ENCODE measurements at regions not wholly inside any gene's neighbourhood (a gene's known extent, or its start where the extent isn't known, plus 50 kb on each side); places are given as distances from the start of the nearest gene placed in this dataset.

DNA sequence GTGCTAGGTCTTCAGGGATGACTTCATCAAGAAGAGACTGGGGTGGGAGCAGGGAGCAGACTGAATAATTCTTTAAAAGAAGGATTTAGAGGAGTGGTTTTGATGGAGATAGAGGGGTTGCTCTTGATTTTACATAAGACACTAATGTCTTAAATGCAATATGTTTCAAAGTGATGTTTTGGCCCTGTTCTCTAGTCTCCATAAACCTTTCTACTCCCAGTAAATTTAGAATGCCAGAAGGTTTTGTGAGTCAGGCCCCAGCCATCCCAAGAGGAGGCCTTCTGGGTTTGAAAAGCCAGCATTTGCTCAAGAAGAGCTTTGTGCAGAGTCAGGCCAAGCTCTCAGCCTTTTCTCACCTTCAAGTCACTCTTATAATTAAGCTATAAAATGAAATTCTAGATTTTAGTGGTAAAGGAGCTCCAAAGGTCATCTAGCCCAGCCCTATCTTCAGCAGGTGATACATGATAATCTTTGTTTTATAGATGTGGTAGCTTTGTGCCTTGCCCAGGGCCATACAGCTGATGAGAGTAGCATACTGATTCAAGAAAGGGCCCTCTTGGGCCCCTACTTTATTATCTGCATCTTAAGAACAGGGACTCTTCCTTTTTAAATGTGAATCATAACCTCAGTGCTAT is 122.8 kb upstream of the MTNR1B start:
- CTCF ChIA-PET (ENCODE audit: low intra/inter-chr PET ratio) = no interaction called here
- no peak overlapping the region for H3K27ac ChIP-seq (ENCODE audit: extremely low read depth, low read depth, low read length)
- no peak overlapping the region for H3K4me3 ChIP-seq
- no peak for ATAC-seq
- no TSS peak for BruUV-seq (replicated peaks)
- in situ Hi-C loops (cut with MboI) = no loop called here
- no peaks in the 10 kb centered on the region for H3K79me2 ChIP-seq (ENCODE audit: control insufficient read depth, insufficient read depth, low read length)
- no peak for TF ChIP-seq ZNF274 (IDR thresholded peaks at IDR 0.05; ENCODE audit: borderline replicate concordance, low read depth, low read length)
- no peak for TF ChIP-seq ZNF232 (CRISPR knock-in tag; IDR thresholded peaks at IDR 0.05)
- TF ChIP-seq L3MBTL2 (IDR thresholded peaks at IDR 0.05) = no peak
- TF ChIP-seq FOXJ2 (tag; IDR thresholded peaks at IDR 0.05) = no peak
- no peak for TF ChIP-seq ZNF778 (CRISPR knock-in tag; IDR thresholded peaks at IDR 0.05)
- TF ChIP-seq, protein P1, sequence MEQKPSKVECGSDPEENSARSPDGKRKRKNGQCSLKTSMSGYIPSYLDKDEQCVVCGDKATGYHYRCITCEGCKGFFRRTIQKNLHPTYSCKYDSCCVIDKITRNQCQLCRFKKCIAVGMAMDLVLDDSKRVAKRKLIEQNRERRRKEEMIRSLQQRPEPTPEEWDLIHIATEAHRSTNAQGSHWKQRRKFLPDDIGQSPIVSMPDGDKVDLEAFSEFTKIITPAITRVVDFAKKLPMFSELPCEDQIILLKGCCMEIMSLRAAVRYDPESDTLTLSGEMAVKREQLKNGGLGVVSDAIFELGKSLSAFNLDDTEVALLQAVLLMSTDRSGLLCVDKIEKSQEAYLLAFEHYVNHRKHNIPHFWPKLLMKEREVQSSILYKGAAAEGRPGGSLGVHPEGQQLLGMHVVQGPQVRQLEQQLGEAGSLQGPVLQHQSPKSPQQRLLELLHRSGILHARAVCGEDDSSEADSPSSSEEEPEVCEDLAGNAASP (IDR thresholded peaks at IDR 0.05) = no peak
- TF ChIP-seq ELF1 (tag; IDR thresholded peaks at IDR 0.05) = no peak
- no peak for TF ChIP-seq HDAC8 (tag; IDR thresholded peaks at IDR 0.05)
- TF ChIP-seq, protein P2, sequence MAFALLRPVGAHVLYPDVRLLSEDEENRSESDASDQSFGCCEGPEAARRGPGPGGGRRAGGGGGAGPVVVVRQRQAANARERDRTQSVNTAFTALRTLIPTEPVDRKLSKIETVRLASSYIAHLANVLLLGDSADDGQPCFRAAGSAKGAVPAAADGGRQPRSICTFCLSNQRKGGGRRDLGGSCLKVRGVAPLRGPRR (CRISPR knock-in tag; IDR thresholded peaks at IDR 0.05) = no peak
- TF ChIP-seq POU5F1 (IDR thresholded peaks at IDR 0.05; ENCODE audit: borderline replicate concordance, low read depth, low read length, partially characterized antibody) = no peak
- TF ChIP-seq, protein P3, sequence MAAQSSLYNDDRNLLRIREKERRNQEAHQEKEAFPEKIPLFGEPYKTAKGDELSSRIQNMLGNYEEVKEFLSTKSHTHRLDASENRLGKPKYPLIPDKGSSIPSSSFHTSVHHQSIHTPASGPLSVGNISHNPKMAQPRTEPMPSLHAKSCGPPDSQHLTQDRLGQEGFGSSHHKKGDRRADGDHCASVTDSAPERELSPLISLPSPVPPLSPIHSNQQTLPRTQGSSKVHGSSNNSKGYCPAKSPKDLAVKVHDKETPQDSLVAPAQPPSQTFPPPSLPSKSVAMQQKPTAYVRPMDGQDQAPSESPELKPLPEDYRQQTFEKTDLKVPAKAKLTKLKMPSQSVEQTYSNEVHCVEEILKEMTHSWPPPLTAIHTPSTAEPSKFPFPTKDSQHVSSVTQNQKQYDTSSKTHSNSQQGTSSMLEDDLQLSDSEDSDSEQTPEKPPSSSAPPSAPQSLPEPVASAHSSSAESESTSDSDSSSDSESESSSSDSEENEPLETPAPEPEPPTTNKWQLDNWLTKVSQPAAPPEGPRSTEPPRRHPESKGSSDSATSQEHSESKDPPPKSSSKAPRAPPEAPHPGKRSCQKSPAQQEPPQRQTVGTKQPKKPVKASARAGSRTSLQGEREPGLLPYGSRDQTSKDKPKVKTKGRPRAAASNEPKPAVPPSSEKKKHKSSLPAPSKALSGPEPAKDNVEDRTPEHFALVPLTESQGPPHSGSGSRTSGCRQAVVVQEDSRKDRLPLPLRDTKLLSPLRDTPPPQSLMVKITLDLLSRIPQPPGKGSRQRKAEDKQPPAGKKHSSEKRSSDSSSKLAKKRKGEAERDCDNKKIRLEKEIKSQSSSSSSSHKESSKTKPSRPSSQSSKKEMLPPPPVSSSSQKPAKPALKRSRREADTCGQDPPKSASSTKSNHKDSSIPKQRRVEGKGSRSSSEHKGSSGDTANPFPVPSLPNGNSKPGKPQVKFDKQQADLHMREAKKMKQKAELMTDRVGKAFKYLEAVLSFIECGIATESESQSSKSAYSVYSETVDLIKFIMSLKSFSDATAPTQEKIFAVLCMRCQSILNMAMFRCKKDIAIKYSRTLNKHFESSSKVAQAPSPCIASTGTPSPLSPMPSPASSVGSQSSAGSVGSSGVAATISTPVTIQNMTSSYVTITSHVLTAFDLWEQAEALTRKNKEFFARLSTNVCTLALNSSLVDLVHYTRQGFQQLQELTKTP (IDR thresholded peaks at IDR 0.05; ENCODE audit: low read depth in 1 of 2, partially characterized antibody in 2 of 2) = no peak
- H3K9ac ChIP-seq (ENCODE audit: insufficient read depth in 1 of 2, low read depth in 2 of 2, low read length in 2 of 2) = no peak overlapping the region
- 0 out of 5 replicates have a peak, but pooled peaks cover 0 to 5% of the 10 kb centered on the region in 2 experiments for H3K27me3 ChIP-seq (ENCODE audit: control insufficient read depth in 2 of 2, insufficient read depth in 2 of 2, low read length in 2 of 2)
- DNase-seq (ENCODE audit: extremely low read depth in 1 of 4, low spot score in 3 of 4) = no peak
- intact Hi-C loops (cut with micrococcal nuclease) = no loop called here
- H3K9me1 ChIP-seq (ENCODE audit: control insufficient read depth, insufficient read depth, low read length) = no peaks in the 10 kb centered on the region
- POLR2A ChIA-PET = interaction anchor here (0.5 kb wide), 1 partner anchor 18 kb away, joined by 3 read pairs; no protein-coding TSS in a partner anchor
- no peaks in the 10 kb centered on the region for H3K36me3 ChIP-seq (ENCODE audit: control insufficient read depth, insufficient read depth, low read length)
- no peaks in the 10 kb centered on the region for H3K4me1 ChIP-seq (replicated peaks in 1 of 2; ENCODE audit: control insufficient read depth in 2 of 2, insufficient read depth in 2 of 2, low read length in 2 of 2)
- H4K20me1 ChIP-seq (replicated peaks; ENCODE audit: control insufficient read depth, insufficient read depth, low read length) = no peaks in the 10 kb centered on the region
- H2AFZ ChIP-seq (ENCODE audit: low read depth, low read length) = no peak overlapping the region
- H3K4me2 ChIP-seq (ENCODE audit: insufficient read depth, low read length) = no peak overlapping the region
- no peak for FAIRE-seq
- H3K9me3 ChIP-seq (replicated peaks; ENCODE audit: control insufficient read depth, insufficient read depth, low read depth, low read length) = no peaks in the 10 kb centered on the region

All from K562 (cell line).